ENCODE measurements at regions not wholly inside any gene's neighbourhood (a gene's known extent, or its start where the extent isn't known, plus 50 kb on each side); places are given as distances from the start of the nearest gene placed in this dataset.
"Not testable (repeated sequence)": the region's sequence is repeated elsewhere in the genome, so short reads cannot be mapped to it uniquely, and the experiment has no call there.

DNA sequence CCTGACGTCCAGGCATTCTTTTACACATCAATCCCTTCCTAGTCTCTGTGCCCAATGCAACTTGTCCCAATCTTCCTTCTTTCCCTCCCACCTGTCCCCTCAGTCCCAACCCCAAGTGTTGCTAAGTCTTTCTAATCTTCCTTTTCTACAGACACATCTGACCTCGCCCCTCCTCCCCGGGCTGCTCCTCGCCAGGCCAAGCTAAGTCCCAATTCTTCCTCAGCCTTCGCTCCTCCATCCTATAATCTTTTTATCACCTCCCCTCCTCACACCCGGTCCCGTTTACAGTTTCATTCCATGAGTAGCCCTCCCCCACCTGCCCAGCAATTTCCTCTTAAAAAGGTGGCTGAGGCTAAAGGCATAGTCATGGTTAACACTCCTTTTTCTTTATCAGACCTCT is 413.3 kb upstream of the ST8SIA4 start:
- not testable (repeated sequence) for DNase-seq

DNA sequence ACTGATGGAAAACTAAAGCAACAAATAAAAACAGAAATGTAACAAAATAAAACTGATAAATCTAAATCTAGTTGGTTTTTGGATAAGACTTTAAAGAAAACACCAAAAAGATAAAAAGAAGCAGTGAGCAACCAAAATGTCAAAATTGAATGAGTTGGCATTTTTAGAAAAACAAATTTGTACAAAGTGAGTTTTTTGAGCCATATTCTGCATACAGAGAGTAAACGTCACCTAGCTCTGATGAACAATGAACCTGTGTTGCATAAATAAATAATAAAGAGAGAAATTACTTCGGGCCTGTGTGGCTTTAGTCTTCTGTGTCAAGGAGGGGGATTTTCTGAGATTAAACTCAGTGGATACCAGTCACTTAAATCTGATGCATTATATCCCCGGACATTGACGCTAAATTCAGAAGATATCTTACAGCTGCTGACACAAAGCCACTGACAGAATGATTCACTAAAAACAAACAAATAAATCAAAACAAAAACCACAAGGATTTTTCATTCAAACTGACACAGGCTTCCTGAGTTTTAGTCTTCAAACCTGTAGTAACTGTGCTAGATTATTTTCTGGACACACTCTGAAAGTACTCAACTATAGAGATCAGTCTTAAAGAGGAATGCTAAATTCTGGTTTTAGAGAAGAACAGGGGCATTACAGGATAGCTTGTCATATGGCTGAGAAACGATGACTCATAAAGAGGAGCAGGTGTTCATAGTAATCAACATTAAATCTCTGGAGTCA is 403.5 kb upstream of the ST8SIA4 start:
- DNase-seq, result no peak

DNA sequence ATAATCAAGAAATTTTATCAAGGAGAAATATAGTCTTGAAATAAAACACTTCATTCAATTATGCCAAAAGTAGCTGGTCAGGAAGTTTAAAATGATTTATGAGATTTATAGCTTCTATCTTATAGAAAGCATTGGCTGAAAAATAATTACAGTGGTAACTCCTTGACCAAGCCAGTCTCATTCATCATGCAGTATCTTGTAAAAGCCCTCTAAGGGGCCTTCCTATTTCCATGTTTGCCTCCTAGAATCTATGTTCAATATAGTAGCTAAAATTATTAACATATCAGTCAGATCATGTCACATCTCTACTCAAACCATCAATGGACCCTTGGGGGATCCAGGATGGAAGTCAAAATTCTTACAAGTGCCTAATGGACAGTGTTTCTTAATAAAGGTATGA is 393.4 kb upstream of the ST8SIA4 start:
- no peak for DNase-seq

DNA sequence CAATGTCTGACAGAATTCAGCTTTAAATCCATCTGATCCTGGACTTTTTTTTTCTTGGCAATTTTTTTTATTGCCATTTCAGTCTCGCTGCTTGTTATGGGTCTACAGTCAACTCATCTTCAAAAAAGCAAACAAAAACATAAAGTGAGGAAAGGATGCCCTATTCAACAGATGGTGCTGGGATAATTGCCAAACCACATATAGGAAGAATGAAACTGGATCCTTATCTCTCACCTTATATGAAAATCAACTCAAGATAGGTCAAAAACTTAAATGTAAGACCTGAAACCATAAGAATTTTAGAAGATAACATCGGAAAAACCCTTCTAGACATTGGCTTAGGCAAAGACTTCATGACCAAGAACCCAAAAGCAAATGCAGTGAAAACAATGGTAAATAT is 389.1 kb upstream of the ST8SIA4 start:
- DNase-seq, result no peak

DNA sequence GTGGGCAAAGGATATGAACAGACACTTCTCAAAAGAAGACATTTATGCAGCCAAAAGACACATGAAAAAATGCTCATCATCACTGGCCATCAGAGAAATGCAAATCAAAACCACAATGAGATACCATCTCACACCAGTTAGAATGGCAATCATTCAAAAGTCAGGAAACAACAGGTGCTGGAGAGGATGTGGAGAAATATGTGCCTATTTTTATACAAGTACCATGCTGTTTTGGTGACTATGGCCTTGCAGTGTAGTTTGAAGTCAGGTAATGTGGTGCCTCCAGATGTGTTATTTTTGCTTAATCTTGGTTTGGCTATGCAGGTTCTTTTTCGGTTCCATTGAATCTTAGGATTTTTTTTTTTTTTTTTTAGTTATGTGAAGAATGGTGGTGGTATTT is 387.7 kb upstream of the ST8SIA4 start:
- not testable (repeated sequence) for DNase-seq

DNA sequence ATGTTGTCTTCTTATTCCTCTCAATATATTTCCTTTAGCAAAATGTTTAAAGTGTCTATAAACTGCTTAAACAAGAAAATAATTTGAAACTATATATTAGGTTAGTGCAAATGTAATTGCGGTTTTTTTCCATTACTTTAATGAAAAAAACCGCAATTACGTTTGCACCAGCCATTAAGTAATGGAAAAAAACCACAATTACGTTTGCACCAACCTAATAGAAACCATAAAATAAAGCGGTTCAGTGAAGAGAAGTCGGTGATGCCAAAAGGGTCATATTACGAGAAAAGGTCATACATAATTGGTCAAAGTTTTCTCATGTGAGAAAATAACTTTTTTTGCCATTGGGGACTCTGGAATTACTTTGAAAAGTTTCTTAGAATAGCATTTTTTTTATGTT is 385.6 kb upstream of the ST8SIA4 start:
- no peak for DNase-seq

DNA sequence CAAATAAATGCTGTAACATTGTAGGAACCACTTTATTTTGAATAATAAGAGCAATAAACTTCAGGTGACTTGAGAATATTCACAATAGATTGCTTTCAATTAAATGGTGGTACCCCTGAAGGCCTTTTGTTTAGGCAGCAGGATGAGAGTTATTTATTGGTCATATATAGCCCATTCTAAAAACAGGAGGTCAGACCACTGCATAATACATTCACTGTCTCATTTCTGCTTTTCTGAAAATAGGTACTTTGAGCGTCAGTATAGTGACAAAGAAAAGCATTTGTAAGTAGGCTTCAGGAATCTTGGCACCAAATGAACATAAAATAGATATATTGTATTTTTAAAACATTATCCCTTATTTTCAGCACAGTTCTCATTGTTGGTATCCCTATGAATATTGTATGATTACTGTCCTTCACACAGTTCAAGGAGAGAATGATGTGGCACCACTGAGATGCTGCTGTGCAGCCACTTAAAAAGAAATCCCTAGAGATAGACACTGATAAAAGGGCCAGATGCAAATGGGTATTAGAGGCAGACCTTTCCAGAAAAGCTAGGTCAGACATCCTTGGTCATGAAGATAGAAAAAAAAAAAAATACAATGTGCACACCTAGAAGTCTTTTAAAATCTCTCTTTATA is 381.8 kb upstream of the ST8SIA4 start:
- DNase-seq, result no peak

DNA sequence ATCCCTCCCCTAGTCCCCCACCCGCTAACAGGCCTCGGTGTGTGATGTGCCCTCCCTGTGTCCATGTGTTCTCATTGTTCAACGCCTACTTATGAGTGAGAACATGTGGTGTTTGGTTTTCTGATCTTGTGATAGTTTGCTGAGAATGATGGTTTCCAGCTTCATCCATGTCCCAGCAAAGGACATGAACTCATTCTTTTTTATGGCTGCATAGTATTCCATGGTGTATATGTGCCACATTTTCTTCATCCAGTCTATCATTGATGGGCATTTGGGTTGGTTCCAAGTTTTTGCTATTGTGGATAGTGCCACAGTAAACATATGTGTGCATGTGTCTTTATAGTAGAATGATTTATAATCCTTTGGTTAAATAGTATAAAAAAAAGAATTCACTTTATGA is 380.9 kb upstream of the ST8SIA4 start:
- DNase-seq, result not testable (repeated sequence)

DNA sequence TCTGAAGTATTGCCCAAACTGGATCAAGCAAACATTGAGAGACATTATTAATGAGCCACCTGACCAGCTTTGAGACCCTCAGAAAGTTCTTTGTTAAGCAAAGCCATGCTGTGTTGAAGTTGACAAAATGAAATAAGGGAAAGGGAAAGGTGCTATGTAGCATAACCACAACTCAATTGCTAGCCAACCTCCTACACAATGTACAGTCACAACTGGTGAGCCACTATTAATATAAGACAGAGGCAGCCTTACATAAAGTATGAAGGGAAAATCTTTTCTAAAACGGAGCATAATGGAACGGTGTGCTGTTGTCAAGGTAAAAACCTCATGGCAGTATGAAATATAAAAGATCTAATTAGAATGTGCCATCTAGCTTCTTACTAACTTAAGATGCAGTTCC is 375.8 kb upstream of the ST8SIA4 start:
- DNase-seq, result no peak

DNA sequence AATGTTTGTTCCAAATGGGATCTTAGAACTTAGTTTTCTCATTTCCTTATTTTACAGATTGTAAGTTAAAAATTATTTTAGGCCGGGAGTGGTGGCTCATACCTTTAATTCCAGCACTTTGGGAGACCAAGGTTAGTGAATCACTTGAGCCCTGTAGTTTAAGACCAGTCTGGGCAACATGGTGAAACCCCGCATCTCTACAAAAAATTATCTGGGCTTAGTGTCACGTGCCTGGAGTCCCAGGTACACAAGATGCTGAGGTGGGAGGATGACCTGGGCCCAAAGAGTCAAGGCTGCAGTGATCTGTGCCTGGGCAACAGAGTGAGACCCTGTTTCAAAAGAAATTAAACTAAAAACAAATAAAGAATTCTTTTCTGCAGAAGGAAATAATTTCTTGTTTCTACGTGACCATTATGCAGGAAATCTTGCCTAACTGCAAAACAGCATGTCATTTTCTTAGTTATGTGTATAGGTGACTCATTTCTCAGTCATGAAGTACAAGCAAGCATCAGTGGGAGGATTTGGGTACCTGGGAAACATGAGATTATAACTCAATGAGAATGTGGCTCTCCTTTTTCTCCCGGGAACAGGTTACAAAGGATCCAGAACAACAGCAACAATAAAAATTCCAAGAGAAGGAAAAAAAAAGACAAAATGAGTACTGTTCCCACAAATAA is 375.1 kb upstream of the ST8SIA4 start:
- no peak for DNase-seq

DNA sequence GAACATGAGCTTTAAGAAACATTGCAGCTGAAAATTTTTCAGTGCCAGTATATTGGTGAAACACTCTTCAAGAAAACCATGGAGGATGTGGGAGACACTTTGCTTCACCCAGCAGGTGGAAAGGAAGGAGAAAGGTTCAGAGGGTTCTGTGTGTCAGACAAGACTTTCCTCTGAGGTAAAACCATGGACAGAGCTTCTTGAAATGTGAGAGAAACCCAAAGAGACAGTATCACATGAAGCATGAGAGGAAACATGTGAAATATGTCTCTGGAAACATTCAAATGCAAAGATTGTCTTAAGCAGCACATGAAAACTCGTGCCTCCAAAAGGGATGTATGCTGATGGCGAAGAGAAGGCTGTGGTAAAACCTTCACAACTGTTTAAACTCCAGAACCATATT is 368.9 kb upstream of the ST8SIA4 start:
- no peak for DNase-seq

DNA sequence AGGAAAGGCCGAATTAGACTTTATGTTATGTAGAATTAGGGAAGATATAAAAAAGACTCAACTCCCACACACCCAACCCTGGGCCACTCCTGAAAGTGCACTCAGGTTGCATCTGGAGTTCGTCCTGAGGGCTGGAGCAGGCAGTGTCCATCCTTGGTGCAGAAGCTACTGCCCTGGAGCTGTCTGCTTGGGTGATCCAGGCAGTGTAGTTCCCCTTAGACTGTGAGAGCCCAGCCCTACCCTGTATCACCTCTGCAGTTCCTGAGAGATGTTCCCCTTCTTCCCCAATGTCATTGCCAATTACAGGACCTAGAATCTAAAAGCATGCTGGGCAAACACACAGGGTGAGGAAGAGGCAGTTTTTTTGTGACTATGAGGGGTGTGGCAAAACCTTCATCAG is 368.3 kb upstream of the ST8SIA4 start:
- DNase-seq, result no peak

DNA sequence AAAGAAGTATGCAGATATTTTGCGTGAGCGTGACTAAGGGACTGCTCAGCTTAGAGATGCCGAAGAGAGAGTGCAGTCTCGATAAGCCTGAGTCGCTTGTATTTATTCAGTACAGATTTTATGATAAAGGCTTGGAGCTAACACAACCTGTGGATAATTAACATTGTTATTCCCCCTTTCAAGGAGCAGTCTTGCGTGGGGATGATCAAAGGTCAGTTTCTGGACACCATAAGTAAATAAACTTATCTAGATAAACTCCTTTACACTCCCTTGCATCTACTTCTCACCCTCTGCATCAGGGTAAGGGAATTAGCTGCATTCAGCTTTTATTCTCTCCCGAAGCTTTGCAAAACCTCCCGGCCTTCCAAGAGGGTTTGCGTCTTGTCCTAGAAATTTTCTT is 357.8 kb upstream of the ST8SIA4 start:
- no peak for DNase-seq

DNA sequence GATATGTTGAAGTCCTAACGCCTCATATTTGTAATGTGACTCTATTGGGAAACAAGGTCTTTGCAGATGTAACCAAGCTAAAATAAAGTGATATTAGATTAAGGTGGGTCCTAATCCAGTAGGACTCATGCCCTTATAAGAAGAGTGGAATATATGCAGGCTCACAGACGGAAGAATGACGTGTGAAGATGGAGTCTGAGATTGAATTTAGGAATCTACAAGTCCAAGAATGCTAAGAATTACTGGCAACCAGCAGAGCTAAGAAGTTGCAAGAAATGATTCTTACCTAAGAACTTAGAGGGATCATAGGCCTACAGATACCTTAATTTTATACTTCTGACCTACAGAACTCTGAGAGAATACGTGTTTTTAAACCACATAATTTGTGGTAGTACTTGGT is 350.0 kb upstream of the ST8SIA4 start:
- no peak for DNase-seq

DNA sequence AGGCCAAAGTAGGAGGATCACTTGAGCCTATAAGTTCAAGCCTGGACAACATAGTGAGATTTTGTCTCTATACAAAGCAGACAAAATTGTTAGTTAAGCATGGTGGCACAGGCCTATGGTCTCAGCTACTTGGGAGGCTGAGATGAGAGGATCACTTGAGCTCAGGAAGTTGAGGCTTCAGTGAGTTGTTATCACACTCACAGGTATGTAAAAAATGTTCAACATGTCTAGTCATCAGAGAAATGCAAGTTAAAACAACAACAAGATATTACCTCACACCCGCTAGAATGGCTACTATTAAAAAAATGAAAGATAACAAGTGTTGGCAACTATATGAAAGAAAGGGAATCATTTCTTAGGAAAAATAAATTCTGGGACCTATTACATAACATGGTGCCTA is 341.5 kb upstream of the ST8SIA4 start:
- DNase-seq, result no peak

DNA sequence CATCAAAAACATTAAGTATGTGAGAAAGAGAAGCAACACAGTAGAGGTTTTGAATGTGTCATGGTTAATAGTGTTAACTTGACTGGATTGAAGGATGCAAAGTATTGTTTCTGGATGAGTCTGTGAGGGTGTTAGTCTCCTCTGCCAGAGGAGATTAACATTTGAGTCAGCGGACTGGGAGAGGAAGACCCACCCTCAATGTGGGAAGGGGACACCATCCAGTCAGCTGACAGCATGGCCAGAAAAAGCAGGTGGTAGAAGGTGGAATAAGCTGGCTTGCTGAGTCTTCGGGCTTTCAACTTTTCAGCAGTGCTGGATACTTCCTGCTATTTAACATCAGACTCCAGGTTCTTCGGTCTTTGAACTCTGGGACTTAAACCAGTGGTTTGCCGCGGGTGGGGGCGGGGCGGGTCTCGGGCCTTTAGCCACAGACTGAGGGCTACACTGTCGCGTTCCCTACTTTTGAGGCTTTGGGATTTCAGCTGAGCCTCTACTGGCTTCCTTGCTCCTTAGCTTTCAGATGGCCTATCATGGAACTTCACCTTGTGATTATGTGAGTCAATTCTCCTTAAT is 309.9 kb upstream of the ST8SIA4 start:
- DNase-seq, result no peak

DNA sequence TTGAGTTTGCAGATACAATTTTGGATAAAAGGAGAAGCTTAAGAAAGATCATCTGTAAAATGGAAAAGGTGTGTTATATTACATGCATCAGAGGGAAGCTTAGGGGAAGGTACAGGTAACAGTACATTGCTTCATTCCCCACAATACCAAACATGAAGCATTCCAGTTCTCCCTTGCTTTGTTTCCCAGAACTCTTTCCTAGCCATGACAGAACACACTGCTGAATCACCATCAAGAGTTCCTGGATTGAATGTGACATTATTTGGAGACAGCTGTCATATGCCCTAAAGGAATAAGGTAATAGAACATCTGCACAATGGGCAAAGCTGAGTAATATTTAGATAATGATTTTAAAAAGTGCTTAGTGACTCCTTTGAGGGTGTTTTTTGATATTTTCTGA is 303.5 kb upstream of the ST8SIA4 start:
- DNase-seq, result no peak

DNA sequence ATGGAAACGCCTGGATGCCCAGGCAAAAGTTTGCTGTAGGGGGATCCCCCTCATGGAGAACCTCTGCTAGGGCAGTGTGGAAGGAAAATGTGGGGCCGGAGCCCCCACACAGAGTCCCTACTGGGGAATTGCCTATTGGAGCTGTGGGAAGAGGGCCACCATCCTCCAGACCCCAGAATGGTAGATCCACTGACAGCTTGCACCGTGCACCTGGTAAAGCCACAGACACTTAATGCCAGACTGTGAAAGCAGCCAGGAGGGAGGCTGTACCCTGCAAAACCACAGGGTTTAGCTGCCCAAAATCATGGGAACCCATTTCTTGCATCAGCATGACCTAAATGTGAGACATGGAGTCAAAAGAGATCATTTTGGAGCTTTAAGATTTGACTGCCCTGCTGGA is 302.0 kb upstream of the ST8SIA4 start:
- DNase-seq, result not testable (repeated sequence)

DNA sequence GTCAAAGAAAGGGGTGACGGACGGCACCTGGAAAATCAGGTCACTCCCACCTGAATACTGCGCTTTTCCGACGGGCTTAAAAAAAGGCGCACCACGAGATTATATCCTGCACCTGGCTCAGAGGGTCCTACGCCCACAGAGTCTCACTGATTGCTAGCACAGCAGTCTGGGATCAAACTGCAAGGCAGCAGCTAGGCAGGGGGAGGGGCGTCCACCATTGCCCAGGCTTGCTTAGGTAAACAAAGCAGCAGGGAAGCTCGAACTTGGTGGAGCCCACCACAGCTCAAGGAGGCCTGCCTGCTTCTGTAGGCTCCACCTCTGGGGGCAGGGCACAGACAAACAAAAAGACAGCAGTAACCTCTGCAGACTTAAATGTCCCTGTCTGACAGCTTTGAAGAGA is 277.3 kb upstream of the ST8SIA4 start:
- DNase-seq, result not testable (repeated sequence)

DNA sequence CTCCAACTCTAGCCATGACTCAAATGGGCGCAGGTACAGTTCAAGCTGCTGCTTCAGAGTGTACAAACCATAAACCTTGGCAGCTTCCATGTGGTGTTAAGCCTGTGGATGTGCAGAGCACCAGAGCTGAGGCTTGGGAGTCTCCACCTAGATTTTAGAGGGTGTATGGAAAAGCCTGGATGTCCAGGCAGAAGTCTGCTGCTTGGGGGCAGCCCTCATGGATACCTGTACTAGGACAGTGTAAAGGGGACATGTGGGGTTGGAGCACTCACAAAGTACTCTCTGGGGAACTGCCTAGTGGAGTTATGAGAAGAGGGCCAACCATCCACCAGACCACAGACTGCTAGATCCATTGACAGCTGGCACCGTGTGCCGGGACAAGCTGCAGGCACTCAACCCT is 273.5 kb upstream of the ST8SIA4 start:
- no peak for DNase-seq

DNA sequence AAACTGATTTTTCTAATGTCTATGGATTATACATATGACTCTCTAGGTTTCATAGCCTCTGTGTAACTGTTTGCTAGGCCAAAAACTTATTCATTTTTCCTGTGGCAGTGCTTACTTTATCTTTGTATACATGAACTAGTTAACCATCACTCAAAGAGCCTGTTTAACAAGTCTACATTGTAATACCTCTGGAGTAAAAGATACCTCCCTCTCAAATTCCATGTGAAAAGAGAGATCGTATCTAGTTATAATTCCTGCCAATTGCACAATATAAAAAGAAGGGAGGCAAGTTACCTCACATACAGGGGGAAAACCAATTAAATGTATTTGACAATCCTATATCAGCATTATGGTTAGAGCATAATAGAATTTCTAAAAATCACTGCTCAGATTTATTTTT is 271.9 kb upstream of the ST8SIA4 start:
- no peak for DNase-seq

DNA sequence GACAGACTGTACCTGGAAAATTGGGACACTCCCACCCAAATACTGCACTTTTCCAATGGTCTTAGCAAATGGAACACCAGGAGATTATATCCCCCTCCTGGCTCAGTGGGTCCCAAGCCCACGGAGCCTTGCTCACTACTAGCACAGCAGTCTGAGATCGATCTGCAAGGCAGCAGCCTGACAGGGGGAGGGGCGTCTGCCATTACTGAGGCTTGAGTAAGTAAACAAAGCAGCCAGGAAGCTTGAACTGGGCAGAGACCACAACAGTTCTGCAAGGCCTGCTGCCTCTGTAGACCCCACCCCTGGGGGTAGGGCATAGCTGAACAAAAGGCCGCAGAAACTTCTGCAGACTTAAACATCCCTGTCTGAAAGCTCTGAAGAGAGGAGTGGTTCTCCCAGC is 260.0 kb upstream of the ST8SIA4 start:
- no peak for DNase-seq

DNA sequence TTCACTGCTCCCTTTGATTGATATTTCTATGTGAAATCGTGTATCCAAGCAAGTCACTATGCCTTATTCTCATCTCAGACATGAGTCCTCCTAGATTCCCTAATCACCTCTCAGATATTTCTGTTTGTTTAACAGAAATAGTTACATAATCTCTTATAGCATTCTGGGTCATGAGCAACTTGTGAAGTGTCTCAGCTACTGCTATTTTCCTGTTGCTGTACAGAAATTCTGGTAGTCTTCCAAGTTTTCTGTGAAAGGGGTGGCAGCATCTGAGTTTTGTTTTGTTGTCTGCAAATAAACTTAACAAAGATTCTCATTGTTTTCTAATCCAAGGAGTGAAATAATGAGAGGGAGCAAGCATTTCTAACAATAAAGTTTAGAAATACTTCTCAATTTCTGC is 256.9 kb upstream of the ST8SIA4 start:
- no peak for DNase-seq

DNA sequence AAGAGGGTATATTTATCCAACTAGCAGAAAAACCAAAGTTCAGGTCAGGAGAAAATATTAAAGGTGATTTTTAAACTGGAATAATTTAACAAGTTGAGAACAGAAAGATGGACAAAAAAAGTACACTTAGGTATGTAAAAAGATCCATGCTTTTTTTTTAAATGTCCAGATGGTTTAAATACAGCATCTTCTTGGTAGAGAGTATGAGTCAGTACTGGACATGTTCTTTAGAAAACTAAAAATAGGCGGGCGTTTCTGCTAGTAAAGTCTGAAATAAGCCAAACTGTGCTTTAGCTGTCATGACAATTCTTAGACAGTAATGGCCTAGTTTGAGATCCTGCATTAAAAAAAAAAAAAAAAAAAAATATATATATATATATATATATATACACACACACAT is 255.9 kb upstream of the ST8SIA4 start:
- DNase-seq, result no peak

All from CD4-positive, alpha-beta T cell treated with Interleukin-1 beta for 1 hour (primary cell).